ENCODE measurements at regions not wholly inside any gene's neighbourhood (a gene's known extent, or its start where the extent isn't known, plus 50 kb on each side); places are given as distances from the start of the nearest gene placed in this dataset.
A peak's percentile ranks its signal among the peaks of the same experiment; 100 is the strongest.

GRCh38 chr4:124321364-124321763, 391.2 kb downstream of the ANKRD50 start:
- no peak for TF ChIP-seq CTCF (IDR thresholded peaks at IDR 0.05)
- DNase-seq = no peak
- H3K36me3 Mint-ChIP-seq (ENCODE audit: low read depth) = no peaks in the 10 kb centered on the region
- peaks cover 14% of the 10 kb centered on the region for H3K4me1 Mint-ChIP-seq (ENCODE audit: low read depth)
- no peak overlapping the region for H3K4me3 Mint-ChIP-seq
- H3K27me3 Mint-ChIP-seq (ENCODE audit: insufficient read depth) = no peaks in the 10 kb centered on the region; the same call in 1 of the 2 replicates
- no peak overlapping the region for H3K27ac Mint-ChIP-seq
- no peaks in the 10 kb centered on the region for H3K9me3 Mint-ChIP-seq

- peak; percentile 35 for DNase-seq
- H3K9me3 Mint-ChIP-seq = no peaks in the 10 kb centered on the region
- peak; percentile 89 for TF ChIP-seq CTCF (IDR thresholded peaks at IDR 0.05)
- H3K27me3 Mint-ChIP-seq (ENCODE audit: insufficient read depth) = no peaks in the 10 kb centered on the region; the same call in 1 of the 2 replicates
- H3K4me3 Mint-ChIP-seq = no peak overlapping the region
- H3K36me3 Mint-ChIP-seq (ENCODE audit: low read depth) = no peaks in the 10 kb centered on the region
- peaks cover 14% of the 10 kb centered on the region for H3K4me1 Mint-ChIP-seq (ENCODE audit: low read depth)
- no peak overlapping the region for H3K27ac Mint-ChIP-seq
Measured at GRCh38 chr4:124322234-124323065, 390.1 kb downstream of the ANKRD50 start.

- no peak overlapping the region for H3K4me3 Mint-ChIP-seq
- H3K4me1 Mint-ChIP-seq (ENCODE audit: low read depth) = peaks cover 19% of the 10 kb centered on the region
- H3K9me3 Mint-ChIP-seq = no peaks in the 10 kb centered on the region
- no peaks in the 10 kb centered on the region for H3K36me3 Mint-ChIP-seq (ENCODE audit: low read depth)
- DNase-seq = no peak
- H3K27ac Mint-ChIP-seq = no peak overlapping the region
- no peak for TF ChIP-seq CTCF (IDR thresholded peaks at IDR 0.05)
- peaks cover 3% of the 10 kb centered on the region for H3K27me3 Mint-ChIP-seq (ENCODE audit: insufficient read depth)
Measured at GRCh38 chr4:124325690-124326089, 386.8 kb downstream of the ANKRD50 start.

GRCh38 chr4:124329134-124329533, 383.4 kb downstream of the ANKRD50 start:
- H3K36me3 Mint-ChIP-seq (ENCODE audit: low read depth) = no peaks in the 10 kb centered on the region

GRCh38 chr4:124330045-124330444, 382.5 kb downstream of the ANKRD50 start:
- Mint-ChIP-seq H3K27ac (no peak overlapping the region), H3K4me1 (ENCODE audit: low read depth) (peaks cover 10% of the 10 kb centered on the region), H3K9me3 (no peaks in the 10 kb centered on the region), H3K4me3 (no peak overlapping the region), H3K27me3 (ENCODE audit: insufficient read depth) (peaks cover 3% of the 10 kb centered on the region), H3K36me3 (ENCODE audit: low read depth) (no peaks in the 10 kb centered on the region)
- no peak for TF ChIP-seq CTCF (IDR thresholded peaks at IDR 0.05)
- no peak for DNase-seq

More at GRCh38 chr4:124329134-124329533, 383.4 kb downstream of the ANKRD50 start:
- H3K4me3 Mint-ChIP-seq = no peak overlapping the region
- peaks cover 7% of the 10 kb centered on the region for H3K4me1 Mint-ChIP-seq (ENCODE audit: low read depth)
- peaks cover 3% of the 10 kb centered on the region for H3K27me3 Mint-ChIP-seq (ENCODE audit: insufficient read depth)
- DNase-seq = no peak
- no peak for TF ChIP-seq CTCF (IDR thresholded peaks at IDR 0.05)
- H3K27ac Mint-ChIP-seq = no peak overlapping the region
- no peaks in the 10 kb centered on the region for H3K9me3 Mint-ChIP-seq
